B cell (primary cell): ENCODE measurements at regions not wholly inside any gene's neighbourhood (a gene's known extent, or its start where the extent isn't known, plus 50 kb on each side); places are given as distances from the start of the nearest gene placed in this dataset.

ENCODE experiments used
- CTCF ChIP-seq: fragments of 200-600 bp; IDR thresholded peaks from one replicate; pipeline ENCODE4 v1.8.0; 2022; ENCODE audit warnings: antibody characterized with exemption, mild to moderate bottlenecking
- EZH2 ChIP-seq: IDR thresholded peaks from 2 replicates; pipeline ENCODE4 v1.6.1; 2012; ENCODE audit warnings: borderline replicate concordance, low read depth, mild to moderate bottlenecking, moderate library complexity, low read length; ENCODE audit not compliant: insufficient read depth, poor library complexity, severe bottlenecking

GRCh38 chr4:162241857-162242256 is 78.1 kb upstream of the FSTL5 start:
- no peak for TF ChIP-seq CTCF
- TF ChIP-seq EZH2, result no peak
